Activated CD4-positive, alpha-beta memory T cell treated with anti-CD3 and anti-CD28 coated beads for 36 hours (primary cell): ENCODE measurements at regions not wholly inside any gene's neighbourhood (a gene's known extent, or its start where the extent isn't known, plus 50 kb on each side); places are given as distances from the start of the nearest gene placed in this dataset.
A peak's percentile ranks its signal among the peaks of the same experiment; 100 is the strongest.
"Not testable (repeated sequence)": the region's sequence is repeated elsewhere in the genome, so short reads cannot be mapped to it uniquely, and the experiment has no call there.

ENCODE experiments used
- CTCF ChIA-PET: fragments of 350-600 bp; sonication (Branson Sonifier 250); formaldehyde crosslinking; loops from one replicate; lab custom pipeline; 2021; ENCODE audit warnings: antibody characterized with exemption, inconsistent platforms; lab: Charles Lee
- POLR2A ChIA-PET: fragments of 350-600 bp; sonication (Branson Sonifier 250); formaldehyde crosslinking; loops from one replicate; lab custom pipeline; 2021; ENCODE audit warnings: antibody characterized with exemption; lab: Charles Lee
- DNase-seq: peaks from one replicate; pipeline ENCODE4 v3.0.0-alpha.2; 2020
- H3K27ac Mint-ChIP-seq: one replicate; pipeline ENCODE4 v1.8.0; 2021; ENCODE audit warnings: mixed read lengths
- H3K27me3 Mint-ChIP-seq: one replicate; pipeline ENCODE4 v1.8.0; 2021; ENCODE audit warnings: mixed read lengths
- H3K36me3 Mint-ChIP-seq: one replicate; pipeline ENCODE4 v1.8.0; 2021; ENCODE audit warnings: mixed read lengths
- H3K4me1 Mint-ChIP-seq: one replicate; pipeline ENCODE4 v1.8.0; 2021; ENCODE audit warnings: low read depth, mixed read lengths
- H3K4me3 Mint-ChIP-seq: one replicate; pipeline ENCODE4 v1.8.0; 2021; ENCODE audit warnings: mild to moderate bottlenecking, mixed read lengths
- H3K9me3 Mint-ChIP-seq: one replicate; pipeline ENCODE4 v1.8.0; 2021; ENCODE audit warnings: mixed read lengths
- intact Hi-C: fragments of 100-400 bp; cut with micrococcal nuclease; formaldehyde crosslinking; loops from one replicate; pipeline ENCODE4 v1.15.1; 2023

DNA sequence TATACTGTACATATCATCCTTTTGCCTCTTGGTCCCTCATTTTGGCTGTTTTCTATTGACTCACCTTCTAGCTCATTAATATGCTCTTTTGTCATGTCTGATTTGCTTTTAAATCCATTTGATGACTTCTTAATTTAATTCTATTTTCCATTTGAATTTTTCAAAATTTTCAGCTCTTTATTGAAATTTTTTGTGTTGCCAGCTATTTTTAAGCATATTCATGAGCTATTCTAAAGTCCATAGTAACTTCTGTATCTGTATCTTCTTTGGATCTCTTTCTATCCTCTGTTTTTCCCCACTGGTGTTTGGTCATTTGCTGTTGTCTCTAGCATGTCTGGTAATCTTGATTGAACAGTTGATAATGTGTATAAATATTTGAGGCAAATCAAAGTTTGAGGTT lies 227.8 kb downstream of the NDUFA10 start:
- intact Hi-C loops = no loop called here
- no peak overlapping the region for H3K27ac Mint-ChIP-seq
- DNase-seq = no peak
- CTCF ChIA-PET = no interaction called here
- POLR2A ChIA-PET = no interaction called here
- H3K36me3 Mint-ChIP-seq = no peaks in the 10 kb centered on the region
- H3K9me3 Mint-ChIP-seq = peaks cover 4% of the 10 kb centered on the region
- no peaks in the 10 kb centered on the region for H3K4me1 Mint-ChIP-seq
- no peak overlapping the region for H3K4me3 Mint-ChIP-seq
- H3K27me3 Mint-ChIP-seq = peaks cover 6% of the 10 kb centered on the region

GRCh38 chr2:239795761-239796160 lies 229.4 kb downstream of the NDUFA10 start:
- CTCF ChIA-PET, H3K4me3 Mint-ChIP-seq, H3K27me3 Mint-ChIP-seq, intact Hi-C loops, H3K27ac Mint-ChIP-seq, H3K9me3 Mint-ChIP-seq, H3K4me1 Mint-ChIP-seq, POLR2A ChIA-PET, H3K36me3 Mint-ChIP-seq: not testable (repeated sequence)
- DNase-seq = peak; percentile 4

DNA sequence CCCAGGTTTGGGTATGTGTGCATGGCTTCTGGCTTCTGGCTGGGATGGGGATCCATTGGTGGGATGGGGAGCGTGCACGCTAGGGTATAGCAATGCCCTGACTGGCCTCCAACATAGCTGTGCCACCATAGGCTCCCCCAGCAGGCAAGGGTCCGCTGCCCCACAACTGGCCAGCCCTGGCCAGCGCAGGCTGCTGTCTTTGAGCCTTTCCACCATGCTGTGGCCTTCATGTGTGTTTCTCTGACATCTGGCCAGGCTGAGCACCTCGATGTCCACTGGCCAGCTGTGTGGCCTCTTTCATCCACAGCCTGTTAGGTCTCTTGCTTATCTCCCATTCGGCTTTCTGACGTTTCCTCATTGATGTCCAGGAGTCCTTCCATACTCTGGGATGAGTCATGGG lies 231.3 kb downstream of the NDUFA10 start:
- Mint-ChIP-seq H3K27me3 (no peaks in the 10 kb centered on the region), H3K36me3 (no peaks in the 10 kb centered on the region), H3K4me1 (no peaks in the 10 kb centered on the region), H3K27ac (no peak overlapping the region), H3K9me3 (peaks cover 4% of the 10 kb centered on the region), H3K4me3 (no peak overlapping the region)
- ChIA-PET CTCF (no interaction called here), POLR2A (no interaction called here)
- no peak for DNase-seq
- intact Hi-C loops = no loop called here

DNA sequence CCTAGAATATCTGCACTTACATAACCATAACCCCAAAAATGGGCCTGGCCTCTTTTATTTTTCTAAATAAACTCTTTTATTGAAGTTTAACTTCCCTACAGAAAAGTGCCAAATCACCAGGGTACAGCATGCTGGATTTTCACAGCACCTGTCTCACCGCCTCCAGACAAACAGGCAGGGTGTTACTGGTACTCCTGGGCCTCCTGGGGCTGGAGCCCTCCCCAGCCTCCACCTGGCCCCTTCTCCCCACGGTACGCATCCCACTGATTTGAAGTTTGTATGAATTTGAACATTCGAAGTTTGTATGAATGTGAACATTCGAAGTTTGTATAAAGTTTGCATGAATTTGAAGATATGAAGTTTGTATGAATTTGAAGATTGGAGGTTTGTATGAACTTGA lies 232.1 kb downstream of the NDUFA10 start:
- Mint-ChIP-seq H3K36me3 (no peaks in the 10 kb centered on the region), H3K9me3 (peaks cover 4% of the 10 kb centered on the region), H3K27ac (no peak overlapping the region), H3K4me3 (no peak overlapping the region), H3K27me3 (no peaks in the 10 kb centered on the region), H3K4me1 (no peaks in the 10 kb centered on the region)
- intact Hi-C loops = no loop called here
- POLR2A ChIA-PET = no interaction called here
- CTCF ChIA-PET = no interaction called here
- no peak for DNase-seq

- H3K9me3 Mint-ChIP-seq = peaks cover 4% of the 10 kb centered on the region
- no peaks in the 10 kb centered on the region for H3K4me1 Mint-ChIP-seq
- DNase-seq = no peak
- ChIA-PET CTCF (no interaction called here), POLR2A (no interaction called here)
- H3K4me3 Mint-ChIP-seq = no peak overlapping the region
- intact Hi-C loops = no loop called here
- H3K27me3 Mint-ChIP-seq = no peaks in the 10 kb centered on the region
- H3K36me3 Mint-ChIP-seq = no peaks in the 10 kb centered on the region
- no peak overlapping the region for H3K27ac Mint-ChIP-seq
These were observed 232.6 kb downstream of the NDUFA10 start for GRCh38 chr2:239792405-239793084.

DNA sequence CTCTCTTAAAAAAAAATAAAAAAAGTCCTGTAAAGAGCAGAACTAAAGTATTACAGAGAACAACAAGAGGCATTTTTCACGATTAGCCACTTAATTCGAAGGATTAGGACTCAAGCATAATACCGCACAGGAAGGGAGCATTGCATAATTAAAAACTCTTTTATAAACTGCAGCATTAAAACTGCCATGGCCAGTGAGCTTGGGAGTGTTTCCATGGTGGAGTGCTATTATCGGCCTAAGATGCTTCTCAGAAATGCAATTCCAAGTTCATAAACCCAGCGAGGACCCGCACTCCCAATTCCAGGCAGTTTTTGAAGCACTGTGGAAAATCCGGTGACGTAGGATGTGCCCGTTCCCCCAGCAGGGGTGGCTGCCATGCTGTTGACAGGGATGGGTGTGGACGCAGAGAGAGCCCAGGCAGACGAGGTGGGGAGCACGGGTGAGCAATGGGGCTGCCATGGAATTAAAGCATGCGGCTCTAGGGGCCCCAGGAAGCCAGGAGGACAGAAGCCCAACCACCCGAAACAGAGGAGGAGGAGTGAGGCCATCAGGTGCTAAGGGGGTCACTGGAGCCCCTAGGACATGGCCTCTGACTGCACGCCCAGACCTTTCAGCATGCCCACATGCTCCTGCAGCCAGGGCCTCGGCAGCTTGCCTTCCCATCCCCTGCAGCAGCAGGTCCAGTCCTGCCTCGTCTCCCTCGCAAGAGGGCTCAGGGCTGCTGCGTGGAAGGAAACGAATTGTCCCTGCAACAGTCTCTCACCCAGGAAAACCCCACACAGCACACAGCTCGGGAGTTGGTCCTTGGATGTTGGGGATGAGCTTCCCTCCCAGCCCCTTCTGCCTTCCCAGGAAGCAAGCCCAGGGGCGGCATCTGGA lies 233.4 kb downstream of the NDUFA10 start:
- intact Hi-C loops = no loop called here
- Mint-ChIP-seq H3K27ac (no peak overlapping the region), H3K4me3 (no peak overlapping the region), H3K9me3 (peaks cover 4% of the 10 kb centered on the region), H3K36me3 (no peaks in the 10 kb centered on the region), H3K4me1 (no peaks in the 10 kb centered on the region), H3K27me3 (no peaks in the 10 kb centered on the region)
- ChIA-PET CTCF (no interaction called here), POLR2A (no interaction called here)
- no peak for DNase-seq

DNA sequence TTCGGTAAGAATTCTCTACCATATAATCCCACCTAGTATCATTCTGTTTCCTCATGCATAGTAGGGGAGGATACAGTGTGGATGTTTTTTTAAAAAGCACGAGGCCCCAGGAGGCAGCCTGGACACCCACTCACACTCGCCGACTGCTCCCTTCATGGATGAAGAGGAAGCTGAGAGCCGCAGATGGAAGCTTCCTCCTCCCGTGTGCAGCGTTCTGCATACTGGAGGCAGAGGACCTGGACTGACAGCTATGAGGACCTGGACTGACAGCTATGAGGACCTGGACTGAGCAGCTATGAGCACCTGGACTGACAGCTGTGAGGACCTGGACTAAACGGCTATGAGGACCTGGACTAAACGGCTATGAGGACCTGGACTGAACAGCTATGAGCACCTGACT lies 234.4 kb downstream of the NDUFA10 start:
- POLR2A ChIA-PET = no interaction called here
- no peaks in the 10 kb centered on the region for H3K27me3 Mint-ChIP-seq
- DNase-seq = no peak
- intact Hi-C loops = no loop called here
- H3K9me3 Mint-ChIP-seq = peaks cover 11% of the 10 kb centered on the region
- H3K4me3 Mint-ChIP-seq = no peak overlapping the region
- no peaks in the 10 kb centered on the region for H3K36me3 Mint-ChIP-seq
- H3K4me1 Mint-ChIP-seq = no peaks in the 10 kb centered on the region
- CTCF ChIA-PET = no interaction called here
- H3K27ac Mint-ChIP-seq = no peak overlapping the region

DNA sequence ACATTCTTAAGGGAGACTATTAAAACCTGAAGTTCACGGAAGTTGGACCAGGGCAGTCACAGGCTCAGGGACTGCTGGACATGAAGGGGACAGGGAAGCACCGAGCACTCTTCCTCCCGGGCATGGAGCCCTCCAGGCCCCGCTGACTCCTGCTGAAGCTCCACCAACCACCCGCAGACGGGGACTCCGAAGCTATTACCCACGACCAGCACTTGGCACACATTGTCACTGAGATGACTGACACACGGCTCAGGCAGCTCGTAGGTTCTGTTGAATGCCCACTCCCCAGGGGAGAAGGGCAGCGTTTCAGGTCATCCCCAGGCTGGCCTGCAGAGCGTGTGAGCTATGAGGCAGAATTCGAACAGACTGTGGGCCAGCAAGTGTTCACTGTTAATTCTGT lies 234.8 kb downstream of the NDUFA10 start:
- CTCF ChIA-PET = no interaction called here
- Mint-ChIP-seq H3K4me1 (no peaks in the 10 kb centered on the region), H3K4me3 (no peak overlapping the region), H3K27ac (no peak overlapping the region), H3K27me3 (no peaks in the 10 kb centered on the region), H3K9me3 (peaks cover 10% of the 10 kb centered on the region), H3K36me3 (no peaks in the 10 kb centered on the region)
- POLR2A ChIA-PET = no interaction called here
- intact Hi-C loops = no loop called here
- peak; percentile 2 for DNase-seq

- no peaks in the 10 kb centered on the region for H3K36me3 Mint-ChIP-seq
- CTCF ChIA-PET = no interaction called here
- no peak overlapping the region for H3K27ac Mint-ChIP-seq
- POLR2A ChIA-PET = no interaction called here
- DNase-seq = no peak
- no peaks in the 10 kb centered on the region for H3K4me1 Mint-ChIP-seq
- peaks cover 11% of the 10 kb centered on the region for H3K9me3 Mint-ChIP-seq
- H3K27me3 Mint-ChIP-seq = no peaks in the 10 kb centered on the region
- intact Hi-C loops = no loop called here
- no peak overlapping the region for H3K4me3 Mint-ChIP-seq
These were observed 235.4 kb downstream of the NDUFA10 start for GRCh38 chr2:239789711-239790110.

- ChIA-PET POLR2A (no interaction called here), CTCF (no interaction called here)
- peaks cover 11% of the 10 kb centered on the region for H3K9me3 Mint-ChIP-seq
- H3K36me3 Mint-ChIP-seq = no peaks in the 10 kb centered on the region
- no peak overlapping the region for H3K4me3 Mint-ChIP-seq
- H3K27ac Mint-ChIP-seq = no peak overlapping the region
- intact Hi-C loops = no loop called here
- H3K27me3 Mint-ChIP-seq = no peaks in the 10 kb centered on the region
- DNase-seq = no peak
- no peaks in the 10 kb centered on the region for H3K4me1 Mint-ChIP-seq
These were observed 236.5 kb downstream of the NDUFA10 start for GRCh38 chr2:239788576-239789098.

- Mint-ChIP-seq H3K4me3 (no peak overlapping the region), H3K9me3 (peaks cover 11% of the 10 kb centered on the region), H3K4me1 (no peaks in the 10 kb centered on the region), H3K27ac (no peak overlapping the region), H3K36me3 (no peaks in the 10 kb centered on the region), H3K27me3 (no peaks in the 10 kb centered on the region)
- intact Hi-C loops = no loop called here
- DNase-seq = no peak
- POLR2A ChIA-PET = no interaction called here
- CTCF ChIA-PET = interaction anchor here (0.6 kb wide), 1 partner anchor 803 kb away, joined by 3 read pairs; no protein-coding TSS in a partner anchor
These were observed 237.5 kb downstream of the NDUFA10 start for GRCh38 chr2:239787538-239788050.

- no peak for DNase-seq
- ChIA-PET POLR2A (no interaction called here), CTCF (no interaction called here)
- Mint-ChIP-seq H3K27ac (no peak overlapping the region), H3K4me3 (no peak overlapping the region), H3K36me3 (no peaks in the 10 kb centered on the region), H3K27me3 (no peaks in the 10 kb centered on the region), H3K4me1 (no peaks in the 10 kb centered on the region), H3K9me3 (peaks cover 11% of the 10 kb centered on the region)
- intact Hi-C loops = no loop called here
These were observed 238.4 kb downstream of the NDUFA10 start for GRCh38 chr2:239786791-239787190.
